ENCODE measurements at regions not wholly inside any gene's neighbourhood (a gene's known extent, or its start where the extent isn't known, plus 50 kb on each side); places are given as distances from the start of the nearest gene placed in this dataset.

DNA sequence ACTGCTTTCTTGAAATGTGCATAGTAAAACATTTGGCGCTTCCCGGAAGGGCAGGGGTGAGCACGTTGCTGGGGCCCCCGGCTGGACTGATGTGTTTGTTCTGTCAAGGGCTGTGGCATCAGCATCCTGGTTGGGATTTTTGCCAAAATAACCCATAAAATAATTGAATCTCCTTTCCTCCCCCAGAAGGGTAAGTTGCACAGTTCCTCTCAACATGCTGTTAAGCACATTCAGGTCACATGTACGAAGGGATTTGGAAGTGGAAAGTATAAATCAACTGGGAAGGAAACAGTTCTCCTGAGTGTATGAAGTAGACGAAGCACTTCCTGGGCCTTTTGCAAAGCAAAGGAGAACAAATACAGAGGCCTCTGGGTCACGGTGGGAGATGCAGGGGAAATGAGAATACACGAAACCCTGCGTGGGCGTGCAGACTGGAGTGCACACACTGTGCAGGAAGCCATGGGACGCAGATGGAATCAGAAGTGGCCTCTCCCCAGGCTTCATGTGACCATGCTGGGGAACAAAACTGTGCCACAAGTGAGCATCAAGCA, 183.9 kb downstream of the LPIN1 start:
- Histone ChIP-seq H3K4me1 (ENCODE audit: insufficient read depth, low read length) (no peaks in the 10 kb centered on the region), H3K9me3 (ENCODE audit: low read depth, low read length) (no peaks in the 10 kb centered on the region), H3K36me3 (ENCODE audit: insufficient read depth, low read length) (no peaks in the 10 kb centered on the region), H3K4me2 (ENCODE audit: insufficient read depth, low read length) (no peak overlapping the region), H4K20me1 (ENCODE audit: insufficient read depth, low read length) (no peaks in the 10 kb centered on the region), H3K27me3 (ENCODE audit: insufficient read depth, low read length) (no peaks in the 10 kb centered on the region), H3K27ac (ENCODE audit: low read depth, low read length) (no peak overlapping the region), H2AFZ (ENCODE audit: low read length) (no peak overlapping the region), H3K79me2 (ENCODE audit: insufficient read depth, low read length) (no peaks in the 10 kb centered on the region), H3K4me3 (ENCODE audit: insufficient read depth, low read length) (no peak overlapping the region)
- TF ChIP-seq, protein P1, sequence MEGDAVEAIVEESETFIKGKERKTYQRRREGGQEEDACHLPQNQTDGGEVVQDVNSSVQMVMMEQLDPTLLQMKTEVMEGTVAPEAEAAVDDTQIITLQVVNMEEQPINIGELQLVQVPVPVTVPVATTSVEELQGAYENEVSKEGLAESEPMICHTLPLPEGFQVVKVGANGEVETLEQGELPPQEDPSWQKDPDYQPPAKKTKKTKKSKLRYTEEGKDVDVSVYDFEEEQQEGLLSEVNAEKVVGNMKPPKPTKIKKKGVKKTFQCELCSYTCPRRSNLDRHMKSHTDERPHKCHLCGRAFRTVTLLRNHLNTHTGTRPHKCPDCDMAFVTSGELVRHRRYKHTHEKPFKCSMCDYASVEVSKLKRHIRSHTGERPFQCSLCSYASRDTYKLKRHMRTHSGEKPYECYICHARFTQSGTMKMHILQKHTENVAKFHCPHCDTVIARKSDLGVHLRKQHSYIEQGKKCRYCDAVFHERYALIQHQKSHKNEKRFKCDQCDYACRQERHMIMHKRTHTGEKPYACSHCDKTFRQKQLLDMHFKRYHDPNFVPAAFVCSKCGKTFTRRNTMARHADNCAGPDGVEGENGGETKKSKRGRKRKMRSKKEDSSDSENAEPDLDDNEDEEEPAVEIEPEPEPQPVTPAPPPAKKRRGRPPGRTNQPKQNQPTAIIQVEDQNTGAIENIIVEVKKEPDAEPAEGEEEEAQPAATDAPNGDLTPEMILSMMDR (IDR thresholded peaks at IDR 0.05; ENCODE audit: extremely low read depth, low read depth, low read length) = no peak
- no peak for DNase-seq (ENCODE audit: insufficient read length, low spot score, missing footprints)

- Histone ChIP-seq H3K4me3 (ENCODE audit: insufficient read depth, low read length) (no peak overlapping the region), H3K9me3 (ENCODE audit: low read depth, low read length) (no peaks in the 10 kb centered on the region), H2AFZ (ENCODE audit: low read length) (no peak overlapping the region), H3K4me2 (ENCODE audit: insufficient read depth, low read length) (no peak overlapping the region), H3K36me3 (ENCODE audit: insufficient read depth, low read length) (no peaks in the 10 kb centered on the region), H3K27me3 (ENCODE audit: insufficient read depth, low read length) (no peaks in the 10 kb centered on the region), H3K4me1 (ENCODE audit: insufficient read depth, low read length) (no peaks in the 10 kb centered on the region), H4K20me1 (ENCODE audit: insufficient read depth, low read length) (no peaks in the 10 kb centered on the region), H3K79me2 (ENCODE audit: insufficient read depth, low read length) (no peaks in the 10 kb centered on the region), H3K27ac (ENCODE audit: low read depth, low read length) (no peak overlapping the region)
- no peak for DNase-seq (ENCODE audit: insufficient read length, low spot score, missing footprints)
- TF ChIP-seq, protein P1 (IDR thresholded peaks at IDR 0.05; ENCODE audit: extremely low read depth, low read depth, low read length) = no peak
Observed at GRCh38 chr2:11932048-11932512, 185.6 kb downstream of the LPIN1 start.

- Histone ChIP-seq H2AFZ (ENCODE audit: low read length) (no peak overlapping the region), H3K27me3 (ENCODE audit: insufficient read depth, low read length) (no peaks in the 10 kb centered on the region), H3K4me1 (ENCODE audit: insufficient read depth, low read length) (no peaks in the 10 kb centered on the region), H3K79me2 (ENCODE audit: insufficient read depth, low read length) (no peaks in the 10 kb centered on the region), H3K4me3 (ENCODE audit: insufficient read depth, low read length) (no peak overlapping the region), H4K20me1 (ENCODE audit: insufficient read depth, low read length) (no peaks in the 10 kb centered on the region), H3K9me3 (ENCODE audit: low read depth, low read length) (no peaks in the 10 kb centered on the region), H3K36me3 (ENCODE audit: insufficient read depth, low read length) (no peaks in the 10 kb centered on the region), H3K27ac (ENCODE audit: low read depth, low read length) (no peak overlapping the region), H3K4me2 (ENCODE audit: insufficient read depth, low read length) (no peak overlapping the region)
- no peak for DNase-seq (ENCODE audit: insufficient read length, low spot score, missing footprints)
- TF ChIP-seq, protein P1 (IDR thresholded peaks at IDR 0.05; ENCODE audit: extremely low read depth, low read depth, low read length) = no peak
Observed at GRCh38 chr2:11932962-11933361, 186.5 kb downstream of the LPIN1 start.

DNA sequence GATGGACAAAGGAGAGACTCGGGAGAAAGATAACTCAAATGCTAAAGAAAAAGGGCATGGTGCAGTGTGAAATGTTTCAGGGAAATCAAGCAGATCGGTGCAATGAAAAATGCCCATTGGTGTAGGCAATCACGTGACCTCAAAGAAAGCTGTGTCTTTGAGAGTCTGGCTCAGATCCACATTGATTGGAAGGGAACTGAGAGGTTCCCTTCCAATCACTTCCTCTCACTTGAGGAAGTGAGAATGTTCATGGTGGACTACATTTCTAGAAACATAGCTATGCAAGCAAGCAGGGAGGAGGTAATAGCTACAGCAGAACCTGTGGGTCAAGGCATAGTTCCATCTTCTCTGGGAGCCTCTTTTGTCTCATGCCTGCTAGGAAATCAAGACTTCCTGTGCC, 187.4 kb downstream of the LPIN1 start:
- Histone ChIP-seq H3K36me3 (ENCODE audit: insufficient read depth, low read length) (no peaks in the 10 kb centered on the region), H3K4me3 (ENCODE audit: insufficient read depth, low read length) (no peak overlapping the region), H3K4me2 (ENCODE audit: insufficient read depth, low read length) (no peak overlapping the region), H4K20me1 (ENCODE audit: insufficient read depth, low read length) (no peaks in the 10 kb centered on the region), H3K9me3 (ENCODE audit: low read depth, low read length) (no peaks in the 10 kb centered on the region), H3K27me3 (ENCODE audit: insufficient read depth, low read length) (no peaks in the 10 kb centered on the region), H3K4me1 (ENCODE audit: insufficient read depth, low read length) (no peaks in the 10 kb centered on the region), H3K27ac (ENCODE audit: low read depth, low read length) (no peak overlapping the region), H3K79me2 (ENCODE audit: insufficient read depth, low read length) (no peaks in the 10 kb centered on the region), H2AFZ (ENCODE audit: low read length) (no peak overlapping the region)
- no peak for DNase-seq (ENCODE audit: insufficient read length, low spot score, missing footprints)
- TF ChIP-seq, protein P1 (IDR thresholded peaks at IDR 0.05; ENCODE audit: extremely low read depth, low read depth, low read length) = no peak
